ENCODE measurements at regions not wholly inside any gene's neighbourhood (a gene's known extent, or its start where the extent isn't known, plus 50 kb on each side); places are given as distances from the start of the nearest gene placed in this dataset.

DNA sequence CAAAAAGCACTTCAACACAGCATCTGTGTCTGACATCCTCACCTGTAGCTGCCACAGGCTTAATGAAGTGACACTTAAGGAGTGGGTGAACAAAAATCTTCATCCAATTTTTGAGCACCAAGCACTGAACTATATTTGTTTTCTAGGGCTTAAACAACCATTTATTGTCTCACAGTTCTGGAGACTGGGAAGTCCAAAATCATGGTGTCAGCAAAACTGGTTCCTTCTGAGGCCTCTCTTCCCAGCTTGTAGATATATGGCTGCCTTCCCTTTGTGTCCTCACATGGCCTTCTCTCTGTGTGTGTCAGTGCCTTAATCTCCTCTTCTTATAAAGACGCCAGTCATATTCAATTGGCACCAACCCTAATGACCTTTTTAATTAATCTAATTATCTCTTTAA is 189.2 kb upstream of the CLNK start:
- TF ChIP-seq, protein P1, sequence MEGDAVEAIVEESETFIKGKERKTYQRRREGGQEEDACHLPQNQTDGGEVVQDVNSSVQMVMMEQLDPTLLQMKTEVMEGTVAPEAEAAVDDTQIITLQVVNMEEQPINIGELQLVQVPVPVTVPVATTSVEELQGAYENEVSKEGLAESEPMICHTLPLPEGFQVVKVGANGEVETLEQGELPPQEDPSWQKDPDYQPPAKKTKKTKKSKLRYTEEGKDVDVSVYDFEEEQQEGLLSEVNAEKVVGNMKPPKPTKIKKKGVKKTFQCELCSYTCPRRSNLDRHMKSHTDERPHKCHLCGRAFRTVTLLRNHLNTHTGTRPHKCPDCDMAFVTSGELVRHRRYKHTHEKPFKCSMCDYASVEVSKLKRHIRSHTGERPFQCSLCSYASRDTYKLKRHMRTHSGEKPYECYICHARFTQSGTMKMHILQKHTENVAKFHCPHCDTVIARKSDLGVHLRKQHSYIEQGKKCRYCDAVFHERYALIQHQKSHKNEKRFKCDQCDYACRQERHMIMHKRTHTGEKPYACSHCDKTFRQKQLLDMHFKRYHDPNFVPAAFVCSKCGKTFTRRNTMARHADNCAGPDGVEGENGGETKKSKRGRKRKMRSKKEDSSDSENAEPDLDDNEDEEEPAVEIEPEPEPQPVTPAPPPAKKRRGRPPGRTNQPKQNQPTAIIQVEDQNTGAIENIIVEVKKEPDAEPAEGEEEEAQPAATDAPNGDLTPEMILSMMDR (IDR thresholded peaks at IDR 0.05; ENCODE audit: low read depth, low read length, missing control alignments), result no peak
- no peak overlapping the region for H3K4me3 ChIP-seq (ENCODE audit: low read depth, low read length)
- DNase-seq (ENCODE audit: low read depth), result no peak

DNA sequence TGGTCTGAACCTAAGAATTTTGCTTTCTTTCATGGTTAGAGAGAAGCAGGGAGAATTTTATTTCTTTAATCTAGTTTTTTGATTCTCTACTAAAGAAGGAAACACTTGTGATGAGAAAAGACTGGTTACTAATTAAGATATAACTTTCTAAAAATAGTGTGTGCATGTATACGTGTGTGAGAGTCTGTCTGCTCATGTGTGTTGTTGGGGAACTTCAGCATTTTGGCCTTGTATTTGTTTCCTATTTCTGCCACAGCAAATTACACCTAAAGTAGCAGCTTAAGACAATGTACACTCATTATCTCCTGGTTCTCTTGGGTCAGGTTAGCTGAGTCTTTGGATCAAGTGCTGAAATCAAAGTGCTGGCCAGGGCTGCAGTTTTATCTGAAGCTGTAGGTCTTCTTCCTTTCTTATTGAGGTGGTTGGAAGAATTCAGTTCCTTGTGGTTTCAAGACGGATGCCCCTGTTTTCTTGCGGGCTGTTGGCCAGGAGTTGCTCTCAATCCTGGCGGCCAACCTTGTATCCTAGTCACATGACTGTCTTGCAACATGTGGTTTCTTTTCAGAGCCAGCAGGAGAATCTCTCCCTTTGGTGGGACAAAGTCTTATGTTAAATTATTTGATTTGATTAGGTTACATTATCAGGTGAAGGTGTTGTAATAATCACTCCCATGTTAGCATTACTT is 188.4 kb upstream of the CLNK start:
- H3K4me3 ChIP-seq (ENCODE audit: low read depth, low read length), result no peak overlapping the region
- TF ChIP-seq, protein P1 (IDR thresholded peaks at IDR 0.05; ENCODE audit: low read depth, low read length, missing control alignments), result no peak
- no peak for DNase-seq (ENCODE audit: low read depth)

DNA sequence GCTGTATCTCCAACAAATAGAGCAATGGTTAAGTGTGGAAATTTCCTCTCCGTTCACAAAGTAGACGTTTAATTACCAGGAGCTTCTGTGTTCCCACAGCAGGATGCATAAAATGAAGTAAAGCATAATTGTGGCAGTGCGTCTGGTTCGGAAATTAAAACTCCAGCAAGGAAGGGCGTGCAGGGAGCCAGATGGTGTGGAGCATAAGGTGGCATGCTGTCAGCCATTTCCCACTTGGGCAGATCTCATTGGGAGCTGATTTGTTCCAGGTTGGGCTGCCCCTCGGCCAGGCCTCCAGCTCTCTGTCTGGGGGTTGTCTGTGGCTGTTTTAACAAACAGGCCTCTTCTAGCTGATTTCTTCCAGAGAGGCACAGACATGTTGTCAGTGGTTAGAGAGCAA is 182.1 kb upstream of the CLNK start:
- TF ChIP-seq, protein P1 (IDR thresholded peaks at IDR 0.05; ENCODE audit: low read depth, low read length, missing control alignments), result no peak
- no peak overlapping the region for H3K4me3 ChIP-seq (ENCODE audit: low read depth, low read length)
- DNase-seq (ENCODE audit: low read depth), result no peak

DNA sequence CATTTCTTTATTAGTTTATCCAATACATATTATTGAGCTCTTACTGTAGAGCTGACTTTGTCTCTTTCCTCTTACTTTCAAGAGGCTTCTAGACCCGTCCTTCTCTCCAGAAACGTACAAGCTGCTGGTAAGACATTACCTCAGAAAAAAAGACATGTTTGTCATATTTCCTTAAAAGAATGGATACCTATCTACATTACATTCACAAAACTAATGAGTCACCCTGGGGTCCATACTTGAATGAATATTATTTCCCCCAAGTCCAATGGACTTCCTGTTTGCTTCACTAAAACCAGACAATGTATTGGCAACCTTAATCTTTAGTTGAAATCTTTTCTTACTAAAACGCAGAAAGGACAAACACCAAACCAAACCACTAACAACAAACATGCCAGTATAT is 176.5 kb upstream of the CLNK start:
- TF ChIP-seq, protein P1 (IDR thresholded peaks at IDR 0.05; ENCODE audit: low read depth, low read length, missing control alignments), result no peak
- no peak for DNase-seq (ENCODE audit: low read depth)
- H3K4me3 ChIP-seq (ENCODE audit: low read depth, low read length), result no peak overlapping the region

DNA sequence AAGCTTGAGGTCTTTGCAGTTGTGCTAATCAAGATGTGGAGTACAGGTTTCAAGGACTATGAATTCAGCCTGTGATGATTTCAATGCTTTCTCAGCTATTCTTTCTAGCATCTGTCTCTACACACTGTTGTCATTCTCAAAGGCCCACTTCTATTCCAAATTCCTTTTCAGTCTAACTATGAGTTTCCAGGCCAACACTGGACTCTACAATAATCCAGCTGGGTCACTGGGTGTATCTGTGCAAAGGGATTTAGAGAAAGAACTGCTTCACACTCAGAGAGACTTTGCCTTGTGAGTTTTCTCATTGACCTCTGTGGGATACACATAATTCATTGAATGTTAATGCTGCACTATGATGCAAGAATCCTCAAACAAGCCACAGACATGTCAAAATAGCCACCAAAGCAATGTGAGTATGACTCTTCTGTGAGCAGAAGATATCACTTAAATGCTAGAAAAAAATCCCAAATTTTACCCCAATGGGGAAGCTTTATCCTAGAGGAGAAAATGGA is 171.8 kb upstream of the CLNK start:
- TF ChIP-seq, protein P1 (IDR thresholded peaks at IDR 0.05; ENCODE audit: low read depth, low read length, missing control alignments), result no peak
- no peak overlapping the region for H3K4me3 ChIP-seq (ENCODE audit: low read depth, low read length)
- no peak for DNase-seq (ENCODE audit: low read depth)

DNA sequence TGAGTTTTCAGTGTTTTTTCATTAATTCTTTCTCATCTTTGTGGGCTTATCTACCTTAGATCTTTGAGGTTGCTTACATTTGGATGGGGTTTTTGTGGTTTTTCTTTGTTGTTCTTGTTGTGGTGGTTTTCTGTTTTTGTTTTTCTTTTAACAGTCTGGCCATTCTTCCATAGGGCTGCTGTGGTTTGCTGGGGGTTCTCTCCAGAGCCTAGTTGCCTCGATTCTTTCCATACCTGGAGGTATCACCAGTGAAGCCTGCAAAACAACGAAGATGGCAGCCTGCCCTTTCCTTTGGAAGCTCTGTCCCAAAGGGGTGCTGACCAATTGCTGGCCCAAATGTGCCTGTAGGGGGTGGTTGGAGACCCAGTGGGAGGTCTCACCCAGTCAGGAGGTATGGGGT is 168.6 kb upstream of the CLNK start:
- TF ChIP-seq, protein P1 (IDR thresholded peaks at IDR 0.05; ENCODE audit: low read depth, low read length, missing control alignments), result no peak
- no peak overlapping the region for H3K4me3 ChIP-seq (ENCODE audit: low read depth, low read length)
- no peak for DNase-seq (ENCODE audit: low read depth)

DNA sequence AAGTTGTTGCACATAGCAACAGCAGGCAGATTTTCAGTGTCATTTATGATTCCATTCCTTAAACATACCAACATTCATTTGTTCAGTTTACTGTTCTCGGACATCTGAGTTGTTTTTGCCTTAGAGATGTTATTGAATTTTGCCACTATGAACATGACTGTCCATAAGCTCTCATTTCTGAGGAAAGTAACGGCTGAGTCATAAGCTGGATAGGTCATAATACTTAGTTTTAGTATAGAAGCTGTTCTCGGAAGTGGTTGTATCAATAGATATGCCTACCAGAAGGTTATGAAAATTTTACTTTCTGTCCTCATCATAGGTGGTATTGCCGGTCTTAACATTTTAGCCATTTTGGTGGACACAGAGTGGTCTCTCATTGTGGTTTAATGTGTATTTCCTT is 157.1 kb upstream of the CLNK start:
- TF ChIP-seq, protein P1 (IDR thresholded peaks at IDR 0.05; ENCODE audit: low read depth, low read length, missing control alignments), result no peak
- DNase-seq (ENCODE audit: low read depth), result no peak
- no peak overlapping the region for H3K4me3 ChIP-seq (ENCODE audit: low read depth, low read length)
